A673 (cell line): ENCODE measurements at regions not wholly inside any gene's neighbourhood (a gene's known extent, or its start where the extent isn't known, plus 50 kb on each side); places are given as distances from the start of the nearest gene placed in this dataset.

Source experiments
- EZH2 ChIP-seq: fragments of 200-600 bp; sonication (generic); IDR thresholded peaks from 2 replicates; pipeline ENCODE4 v1.6.1; 2017; ENCODE audit warnings: borderline replicate concordance, low read depth, mild to moderate bottlenecking, mixed read lengths, antibody characterized with exemption, low read length; ENCODE audit not compliant: poor library complexity, severe bottlenecking
- TF ChIP-seq, protein P1 (sequence below): fragments of 300-800, 200-600 bp; sonication (generic); conservative IDR thresholded peaks from 2 replicates; pipeline ENCODE4 v1.5.1; 2017; ENCODE audit warnings: low read depth, mild to moderate bottlenecking, antibody characterized with exemption, low read length, moderate library complexity, mixed read lengths

DNA sequence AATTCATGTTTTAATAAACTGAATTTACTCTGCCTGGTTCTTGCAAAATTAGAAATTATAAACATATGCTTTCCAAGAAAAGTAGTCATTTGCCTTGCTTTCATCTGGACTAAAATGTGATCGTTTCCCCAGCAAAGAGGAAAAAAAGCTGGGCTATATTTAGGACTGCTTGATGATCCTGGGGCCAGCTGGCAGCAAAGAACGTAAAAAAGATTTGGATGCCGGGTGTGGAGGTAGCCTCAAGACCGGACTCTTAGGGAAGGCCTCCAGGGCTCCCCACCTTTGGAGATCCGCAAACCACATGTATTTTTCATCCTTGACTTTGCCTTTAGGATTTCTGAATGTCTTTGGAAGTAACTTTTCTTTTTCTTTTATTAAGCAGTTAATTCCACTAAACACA is 156.1 kb upstream of the SEMA6A start:
- TF ChIP-seq, protein P1, sequence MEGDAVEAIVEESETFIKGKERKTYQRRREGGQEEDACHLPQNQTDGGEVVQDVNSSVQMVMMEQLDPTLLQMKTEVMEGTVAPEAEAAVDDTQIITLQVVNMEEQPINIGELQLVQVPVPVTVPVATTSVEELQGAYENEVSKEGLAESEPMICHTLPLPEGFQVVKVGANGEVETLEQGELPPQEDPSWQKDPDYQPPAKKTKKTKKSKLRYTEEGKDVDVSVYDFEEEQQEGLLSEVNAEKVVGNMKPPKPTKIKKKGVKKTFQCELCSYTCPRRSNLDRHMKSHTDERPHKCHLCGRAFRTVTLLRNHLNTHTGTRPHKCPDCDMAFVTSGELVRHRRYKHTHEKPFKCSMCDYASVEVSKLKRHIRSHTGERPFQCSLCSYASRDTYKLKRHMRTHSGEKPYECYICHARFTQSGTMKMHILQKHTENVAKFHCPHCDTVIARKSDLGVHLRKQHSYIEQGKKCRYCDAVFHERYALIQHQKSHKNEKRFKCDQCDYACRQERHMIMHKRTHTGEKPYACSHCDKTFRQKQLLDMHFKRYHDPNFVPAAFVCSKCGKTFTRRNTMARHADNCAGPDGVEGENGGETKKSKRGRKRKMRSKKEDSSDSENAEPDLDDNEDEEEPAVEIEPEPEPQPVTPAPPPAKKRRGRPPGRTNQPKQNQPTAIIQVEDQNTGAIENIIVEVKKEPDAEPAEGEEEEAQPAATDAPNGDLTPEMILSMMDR = no peak
- no peak for TF ChIP-seq EZH2
